ENCODE measurements at regions not wholly inside any gene's neighbourhood (a gene's known extent, or its start where the extent isn't known, plus 50 kb on each side); places are given as distances from the start of the nearest gene placed in this dataset.

- Mint-ChIP-seq H3K9me3 (ENCODE audit: unreplicated experiment) (no peaks in the 10 kb centered on the region), H3K27ac (ENCODE audit: unreplicated experiment) (no peak overlapping the region), H3K4me1 (ENCODE audit: unreplicated experiment) (peaks cover 23% of the 10 kb centered on the region), H3K4me3 (ENCODE audit: unreplicated experiment) (no peak overlapping the region), H3K27me3 (ENCODE audit: unreplicated experiment) (peaks cover 3% of the 10 kb centered on the region), H3K36me3 (ENCODE audit: low read depth, unreplicated experiment) (no peaks in the 10 kb centered on the region)
- no peak for DNase-seq (ENCODE audit: low spot score)
- TF ChIP-seq CTCF (IDR thresholded peaks at IDR 0.05; ENCODE audit: unreplicated experiment), result no peak
Observed at GRCh38 chr14:100445436-100446088, 122.4 kb downstream of the SLC25A47 start.

GRCh38 chr14:100446572-100446971, 123.4 kb downstream of the SLC25A47 start:
- Mint-ChIP-seq H3K9me3 (ENCODE audit: unreplicated experiment) (no peaks in the 10 kb centered on the region), H3K4me1 (ENCODE audit: unreplicated experiment) (peaks cover 16% of the 10 kb centered on the region), H3K4me3 (ENCODE audit: unreplicated experiment) (no peak overlapping the region), H3K36me3 (ENCODE audit: low read depth, unreplicated experiment) (no peaks in the 10 kb centered on the region), H3K27me3 (ENCODE audit: unreplicated experiment) (peaks cover 3% of the 10 kb centered on the region), H3K27ac (ENCODE audit: unreplicated experiment) (no peak overlapping the region)
- TF ChIP-seq CTCF (IDR thresholded peaks at IDR 0.05; ENCODE audit: unreplicated experiment), result no peak
- no peak for DNase-seq (ENCODE audit: low spot score)

GRCh38 chr14:100448376-100448775, 125.2 kb downstream of the SLC25A47 start:
- Mint-ChIP-seq H3K4me3 (ENCODE audit: unreplicated experiment) (no peak overlapping the region), H3K4me1 (ENCODE audit: unreplicated experiment) (peaks cover 16% of the 10 kb centered on the region), H3K36me3 (ENCODE audit: low read depth, unreplicated experiment) (no peaks in the 10 kb centered on the region), H3K27ac (ENCODE audit: unreplicated experiment) (no peak overlapping the region), H3K9me3 (ENCODE audit: unreplicated experiment) (no peaks in the 10 kb centered on the region), H3K27me3 (ENCODE audit: unreplicated experiment) (peaks cover 3% of the 10 kb centered on the region)
- DNase-seq (ENCODE audit: low spot score), result no peak
- no peak for TF ChIP-seq CTCF (IDR thresholded peaks at IDR 0.05; ENCODE audit: unreplicated experiment)

GRCh38 chr14:100449225-100449987, 126.3 kb downstream of the SLC25A47 start:
- no peaks in the 10 kb centered on the region for H3K36me3 Mint-ChIP-seq (ENCODE audit: low read depth, unreplicated experiment)
- peaks cover 16% of the 10 kb centered on the region for H3K4me1 Mint-ChIP-seq (ENCODE audit: unreplicated experiment)
- no peak for TF ChIP-seq CTCF (IDR thresholded peaks at IDR 0.05; ENCODE audit: unreplicated experiment)
- H3K9me3 Mint-ChIP-seq (ENCODE audit: unreplicated experiment), result no peaks in the 10 kb centered on the region
- H3K27me3 Mint-ChIP-seq (ENCODE audit: unreplicated experiment), result peaks cover 3% of the 10 kb centered on the region
- H3K27ac Mint-ChIP-seq (ENCODE audit: unreplicated experiment), result no peak overlapping the region
- no peak overlapping the region for H3K4me3 Mint-ChIP-seq (ENCODE audit: unreplicated experiment)
- no peak for DNase-seq (ENCODE audit: low spot score)

GRCh38 chr14:100450049-100450448, 126.9 kb downstream of the SLC25A47 start:
- Mint-ChIP-seq H3K36me3 (ENCODE audit: low read depth, unreplicated experiment) (no peaks in the 10 kb centered on the region), H3K4me3 (ENCODE audit: unreplicated experiment) (no peak overlapping the region), H3K4me1 (ENCODE audit: unreplicated experiment) (peaks cover 10% of the 10 kb centered on the region), H3K9me3 (ENCODE audit: unreplicated experiment) (no peaks in the 10 kb centered on the region), H3K27me3 (ENCODE audit: unreplicated experiment) (peaks cover 3% of the 10 kb centered on the region), H3K27ac (ENCODE audit: unreplicated experiment) (no peak overlapping the region)
- no peak for TF ChIP-seq CTCF (IDR thresholded peaks at IDR 0.05; ENCODE audit: unreplicated experiment)
- no peak for DNase-seq (ENCODE audit: low spot score)

Measured in endothelial cell (in vitro differentiated cells).